BJ (cell line): ENCODE measurements at regions not wholly inside any gene's neighbourhood (a gene's known extent, or its start where the extent isn't known, plus 50 kb on each side); places are given as distances from the start of the nearest gene placed in this dataset.

Experiments
- CTCF ChIA-PET: fragments of 350-600 bp; formaldehyde crosslinking; extraction: SDS; loops from one replicate; lab custom pipeline; 2021; ENCODE audit warnings: antibody characterized with exemption, inconsistent platforms; lab: Yijun Ruan, JAX
- POLR2A ChIA-PET: fragments of 300-600 bp; sonication (Branson Sonifier 250); formaldehyde crosslinking; extraction: SDS; loops from one replicate; lab custom pipeline; 2021; ENCODE audit warnings: antibody characterized with exemption; lab: Charles Lee
- DNase-seq: peaks from one replicate; pipeline ENCODE4 v3.0.0-alpha.2; 2011; ENCODE audit warnings: low read depth
- H3K27me3 ChIP-seq: 2 replicates; pipeline ENCODE4 v1.6.0; 2011; ENCODE audit warnings: low read length; ENCODE audit not compliant: control insufficient read depth, insufficient read depth
- H3K36me3 ChIP-seq: 2 replicates; pipeline ENCODE4 v1.5.1; 2011; ENCODE audit warnings: low read length; ENCODE audit not compliant: control insufficient read depth, insufficient read depth
- H3K4me3 ChIP-seq: 2 replicates; pipeline ENCODE4 v1.5.1; 2011; ENCODE audit warnings: low read depth, mild to moderate bottlenecking, control low read depth, low read length
- CTCF ChIP-seq: IDR thresholded peaks from 2 replicates; pipeline ENCODE4 v1.5.1; 2011; ENCODE audit warnings: low read depth, mild to moderate bottlenecking, control low read depth, inconsistent platforms, low read length, moderate library complexity; ENCODE audit not compliant: insufficient read depth

GRCh38 chr12:45590646-45591045 lies 138.9 kb upstream of the ARID2 start:
- Histone ChIP-seq H3K36me3 (no peaks in the 10 kb centered on the region), H3K4me3 (no peak overlapping the region), H3K27me3 (peaks cover 8% of the 10 kb centered on the region)
- POLR2A ChIA-PET = no interaction called here
- CTCF ChIA-PET = no interaction called here
- no peak for TF ChIP-seq CTCF
- no peak for DNase-seq

GRCh38 chr12:45591635-45592034 lies 137.9 kb upstream of the ARID2 start:
- ChIA-PET POLR2A (no interaction called here), CTCF (no interaction called here)
- TF ChIP-seq CTCF = no peak
- H3K4me3 ChIP-seq = no peak overlapping the region
- no peak for DNase-seq
- no peaks in the 10 kb centered on the region for H3K36me3 ChIP-seq
- peaks cover 10% of the 10 kb centered on the region for H3K27me3 ChIP-seq

GRCh38 chr12:45596366-45596765 lies 133.1 kb upstream of the ARID2 start:
- Histone ChIP-seq H3K27me3 (peaks cover 13% of the 10 kb centered on the region), H3K4me3 (no peak overlapping the region), H3K36me3 (no peaks in the 10 kb centered on the region)
- TF ChIP-seq CTCF = no peak
- no peak for DNase-seq
- ChIA-PET POLR2A (no interaction called here), CTCF (interaction anchor here (0.6 kb wide), 1 partner anchor 140 kb away, joined by 3 read pairs; no protein-coding TSS in a partner anchor)

GRCh38 chr12:45598336-45598735 lies 131.2 kb upstream of the ARID2 start:
- ChIA-PET CTCF (no interaction called here), POLR2A (no interaction called here)
- no peak for DNase-seq
- no peak overlapping the region for H3K4me3 ChIP-seq
- TF ChIP-seq CTCF = no peak
- H3K36me3 ChIP-seq = no peaks in the 10 kb centered on the region
- peaks cover 6% of the 10 kb centered on the region for H3K27me3 ChIP-seq

- no peaks in the 10 kb centered on the region for H3K36me3 ChIP-seq
- ChIA-PET POLR2A (no interaction called here), CTCF (no interaction called here)
Observed at GRCh38 chr12:45598761-45599160, 130.7 kb upstream of the ARID2 start.

More at GRCh38 chr12:45598761-45599160, 130.7 kb upstream of the ARID2 start:
- DNase-seq = no peak
- Histone ChIP-seq H3K4me3 (no peak overlapping the region), H3K27me3 (peaks cover 6% of the 10 kb centered on the region)
- TF ChIP-seq CTCF = no peak
